ENCODE measurements at regions not wholly inside any gene's neighbourhood (a gene's known extent, or its start where the extent isn't known, plus 50 kb on each side); places are given as distances from the start of the nearest gene placed in this dataset.

GRCh38 chr11:38274031-38274430, 1676.0 kb upstream of the RAG2 start:
- TF ChIP-seq CTCF (IDR thresholded peaks at IDR 0.05; ENCODE audit: insufficient read depth, low read depth, low read length): no peak
- no peak for TF ChIP-seq EZH2 (IDR thresholded peaks at IDR 0.05; ENCODE audit: insufficient read depth, low read length)
